IMR-90 (cell line): ENCODE measurements at regions not wholly inside any gene's neighbourhood (a gene's known extent, or its start where the extent isn't known, plus 50 kb on each side); places are given as distances from the start of the nearest gene placed in this dataset.

Source experiments
- ATAC-seq: fragments of 200-7000 bp; cut with Tn5 transposase; 2 replicates; pipeline ENCODE4 v1.9.1; 2020; ENCODE audit warnings: low read depth, mild to moderate bottlenecking, moderate library complexity
- BruUV-seq: library from RNA; stranded (reverse); fragments of 400-500 nt; replicated peaks from 2 replicates; lab custom pipeline; 2021; lab: Mats Ljungman, UMichigan
- CTCF ChIA-PET: fragments of 300-600 bp; formaldehyde crosslinking; extraction: SDS; loops from one replicate; lab custom pipeline; 2021; ENCODE audit warnings: antibody characterized with exemption; lab: Yijun Ruan, JAX
- POLR2A ChIA-PET: fragments of 300-600 bp; sonication (Branson Sonifier 250); formaldehyde crosslinking; loops from one replicate; lab custom pipeline; 2022; ENCODE audit warnings: antibody characterized with exemption; ENCODE audit not compliant: unreplicated experiment; lab: Charles Lee
- DNase-seq: peaks from one replicate; pipeline ENCODE4 v3.0.0; 2013
- H2AFZ ChIP-seq: replicated peaks from 2 replicates; pipeline ENCODE3; 2013; ENCODE audit warnings: low read length, mild to moderate bottlenecking; ENCODE audit not compliant: poor library complexity
- H2AK5ac ChIP-seq: 2 replicates; pipeline ENCODE4 v1.6.1; 2013; ENCODE audit warnings: low read depth, low read length, inconsistent platforms
- H2AK9ac ChIP-seq: replicated peaks from 2 replicates; pipeline ENCODE3; 2013; ENCODE audit warnings: mild to moderate bottlenecking, low read depth, low read length, moderate library complexity; ENCODE audit not compliant: poor library complexity
- H2BK120ac ChIP-seq: 2 replicates; pipeline ENCODE4 v1.6.1; 2013; ENCODE audit warnings: low read depth, low read length, inconsistent platforms
- H2BK15ac ChIP-seq: 3 replicates; pipeline ENCODE4 v1.6.1; 2013; ENCODE audit warnings: low read depth, low read length, inconsistent platforms
- H2BK20ac ChIP-seq: 2 replicates; pipeline ENCODE4 v1.6.1; 2013; ENCODE audit warnings: low read depth, mild to moderate bottlenecking, inconsistent platforms, low read length, moderate library complexity
- H2BK5ac ChIP-seq: 2 replicates; pipeline ENCODE4 v1.6.1; 2013; ENCODE audit warnings: mild to moderate bottlenecking, low read depth, low read length, inconsistent platforms; ENCODE audit not compliant: poor library complexity, severe bottlenecking
- H3K14ac ChIP-seq: replicated peaks from 2 replicates; pipeline ENCODE4 v1.6.1; 2013; ENCODE audit warnings: low read depth, low read length, inconsistent platforms
- H3K18ac ChIP-seq: 2 replicates; pipeline ENCODE4 v1.6.1; 2013; ENCODE audit warnings: low read depth, low read length, control low read depth
- H3K23ac ChIP-seq: 2 replicates; pipeline ENCODE4 v1.6.1; 2013; ENCODE audit warnings: low read depth, low read length, inconsistent platforms
- H3K27ac ChIP-seq: 2 replicates; pipeline ENCODE4 v1.5.1; 2013; ENCODE audit warnings: mild to moderate bottlenecking, control low read depth, low read length; ENCODE audit not compliant: insufficient read depth
- H3K27me3 ChIP-seq: 2 replicates; pipeline ENCODE4 v1.6.1; 2013; ENCODE audit warnings: low read length; ENCODE audit not compliant: control insufficient read depth, insufficient read depth
- H3K36me3 ChIP-seq: 2 replicates; pipeline ENCODE4 v1.6.1; 2013; ENCODE audit warnings: low read length, mixed read lengths; ENCODE audit not compliant: control insufficient read depth, insufficient read depth
- H3K4ac ChIP-seq: 2 replicates; pipeline ENCODE4 v1.6.1; 2013; ENCODE audit warnings: low read depth, low read length, inconsistent platforms
- H3K4me1 ChIP-seq: 2 replicates; pipeline ENCODE4 v1.6.1; 2013; ENCODE audit warnings: low read length, mixed read lengths; ENCODE audit not compliant: control insufficient read depth, insufficient read depth
- H3K4me2 ChIP-seq: 2 replicates; pipeline ENCODE4 v1.6.1; 2013; ENCODE audit warnings: low read depth, mild to moderate bottlenecking, control low read depth, low read length, moderate library complexity
- H3K4me3 ChIP-seq: 2 replicates; pipeline ENCODE4 v1.5.1; 2013; ENCODE audit warnings: low read depth, mild to moderate bottlenecking, control low read depth, low read length, moderate library complexity; ENCODE audit not compliant: insufficient read depth
- H3K56ac ChIP-seq: 2 replicates; pipeline ENCODE4 v1.6.1; 2013; ENCODE audit warnings: low read length, inconsistent platforms; ENCODE audit not compliant: insufficient read depth; ENCODE audit errors: extremely low read depth
- H3K79me1 ChIP-seq, 2 experiments: 2 replicates each; pipeline ENCODE4 v1.6.1; 2013; ENCODE audit warnings: low read length in 2 of 2, inconsistent platforms in 1 of 2, low read depth in 1 of 2
- H3K9ac ChIP-seq: 2 replicates; pipeline ENCODE4 v1.6.1; 2013; ENCODE audit warnings: low read depth, low read length, control low read depth
- H3K9me1 ChIP-seq: 2 replicates; pipeline ENCODE4 v1.6.1; 2013; ENCODE audit warnings: low read length, inconsistent platforms; ENCODE audit not compliant: insufficient read depth
- H3K9me3 ChIP-seq: 2 replicates; pipeline ENCODE4 v1.6.1; 2013; ENCODE audit warnings: low read length; ENCODE audit not compliant: control insufficient read depth, insufficient read depth
- H4K20me1 ChIP-seq: 2 replicates; pipeline ENCODE4 v1.6.1; 2013; ENCODE audit warnings: low read length, inconsistent platforms; ENCODE audit not compliant: insufficient read depth
- H4K5ac ChIP-seq: 2 replicates; pipeline ENCODE4 v1.6.1; 2013; ENCODE audit warnings: mild to moderate bottlenecking, low read depth, low read length, control low read depth
- H4K8ac ChIP-seq, 2 experiments: 2 replicates each; pipeline ENCODE4 v1.6.1; 2013; ENCODE audit warnings: low read depth in 2 of 2, low read length in 2 of 2, control low read depth in 1 of 2, inconsistent platforms in 1 of 2
- H4K91ac ChIP-seq: 2 replicates; pipeline ENCODE4 v1.6.1; 2013; ENCODE audit warnings: low read depth, low read length, inconsistent platforms; ENCODE audit not compliant: insufficient read depth
- BHLHE40 ChIP-seq: fragments of 150-350 bp; IDR thresholded peaks from 2 replicates; pipeline ENCODE4 v1.6.1; 2016; ENCODE audit warnings: mild to moderate bottlenecking, low read depth, low read length
- CEBPB ChIP-seq: IDR thresholded peaks from 2 replicates; pipeline ENCODE4 v1.6.1; 2012; ENCODE audit warnings: low read depth, low read length, improper control_type of control experiment
- CTCF ChIP-seq: conservative IDR thresholded peaks from 2 replicates; pipeline ENCODE4 v1.5.1; 2012; ENCODE audit warnings: mild to moderate bottlenecking, low read depth, low read length, improper control_type of control experiment
- FOS ChIP-seq: fragments of 150-350 bp; IDR thresholded peaks from 2 replicates; pipeline ENCODE4 v1.6.1; 2016; ENCODE audit warnings: low read depth, low read length
- MAFK ChIP-seq: IDR thresholded peaks from 2 replicates; pipeline ENCODE4 v1.6.1; 2012; ENCODE audit warnings: low read depth, low read length, improper control_type of control experiment
- MAZ ChIP-seq: IDR thresholded peaks from 2 replicates; pipeline ENCODE4 v1.6.1; 2012; ENCODE audit warnings: low read depth, mild to moderate bottlenecking, low read length, improper control_type of control experiment, moderate library complexity, borderline replicate concordance
- MXI1 ChIP-seq: IDR thresholded peaks from 2 replicates; pipeline ENCODE4 v1.6.1; 2012; ENCODE audit warnings: low read depth, mild to moderate bottlenecking, low read length, moderate library complexity, borderline replicate concordance
- NFE2L2 ChIP-seq: fragments of 150-350 bp; IDR thresholded peaks from 2 replicates; pipeline ENCODE4 v1.6.1; 2016; ENCODE audit warnings: low read depth, mild to moderate bottlenecking, low read length
- RAD21 ChIP-seq: IDR thresholded peaks from 2 replicates; pipeline ENCODE4 v1.6.1; 2012; ENCODE audit warnings: low read length, improper control_type of control experiment
- SMC3 ChIP-seq: fragments of 150-350 bp; IDR thresholded peaks from 2 replicates; pipeline ENCODE4 v1.6.1; 2016; ENCODE audit warnings: low read depth, mild to moderate bottlenecking, antibody characterized with exemption, low read length, moderate library complexity
- USF2 ChIP-seq: fragments of 150-350 bp; IDR thresholded peaks from 2 replicates; pipeline ENCODE4 v1.6.1; 2017; ENCODE audit warnings: mild to moderate bottlenecking, antibody characterized with exemption, low read length, low read depth
- WGBS, 2 experiments: methylation state at CpG; one replicate each; pipeline versions ENCODE4 v1.1.5 to v1.1.7; 2013; ENCODE audit warnings: missing lambda C conversion rate in 2 of 2; ENCODE audit not compliant: insufficient read length in 1 of 2; ENCODE audit errors: extremely low coverage in 2 of 2; 5-methylcytosine and 5-hydroxymethylcytosine counted together
- dilution Hi-C: fragments of 300-500 bp; cut with HindIII; formaldehyde crosslinking; loops from one replicate; pipeline ENCODE4 v1.14.3; 2018; ENCODE audit warnings: low sequenced_read_pairs; ENCODE audit not compliant: unreplicated experiment
- in situ Hi-C: fragments of 300-500 bp; cut with MboI; formaldehyde crosslinking; loops from 3 replicates; pipeline ENCODE4 v1.14.3; 2019; ENCODE audit warnings: low sequenced_read_pairs, inconsistent platforms, mixed read lengths
- intact Hi-C: fragments of 100-400 bp; cut with micrococcal nuclease; formaldehyde crosslinking; loops from 2 replicates; pipeline ENCODE4 v1.10.0; 2022

GRCh38 chr1:80506216-80506615 lies 1294.5 kb upstream of the ADGRL2 start:
- H3K9ac ChIP-seq = no peak overlapping the region
- H4K5ac ChIP-seq = no peak overlapping the region
- H2BK5ac ChIP-seq = no peak overlapping the region
- no peaks in the 10 kb centered on the region for H4K20me1 ChIP-seq
- H3K4me1 ChIP-seq = no peaks in the 10 kb centered on the region
- H2BK120ac ChIP-seq = no peak overlapping the region
- H2AFZ ChIP-seq = no peak overlapping the region
- no peak overlapping the region for H3K18ac ChIP-seq
- H3K4ac ChIP-seq = no peak overlapping the region
- H2BK15ac ChIP-seq = no peak overlapping the region
- H2AK5ac ChIP-seq = no peak overlapping the region
- no peak overlapping the region for H3K56ac ChIP-seq
- H3K14ac ChIP-seq = no peak overlapping the region
- no peaks in the 10 kb centered on the region for H3K79me1 ChIP-seq
- BruUV-seq = no TSS peak
- intact Hi-C loops = no loop called here
- WGBS, 2 experiments = no CpG with 5 or more reads among the region's 2 CpGs
- no peak overlapping the region for H4K8ac ChIP-seq
- no peak overlapping the region for H3K4me3 ChIP-seq
- in situ Hi-C loops = no loop called here
- ATAC-seq (no peak), DNase-seq (no peak)
- no peak overlapping the region for H3K23ac ChIP-seq
- POLR2A ChIA-PET = no interaction called here
- H3K9me1 ChIP-seq = no peaks in the 10 kb centered on the region
- no peak overlapping the region for H3K4me2 ChIP-seq
- no peak overlapping the region for H2AK9ac ChIP-seq
- H4K91ac ChIP-seq = no peak overlapping the region
- no peaks in the 10 kb centered on the region for H3K27me3 ChIP-seq
- no peak for TF ChIP-seq SMC3
- no peak for TF ChIP-seq USF2
- no peak for TF ChIP-seq CEBPB
- no peak for TF ChIP-seq MAFK
- no peak for TF ChIP-seq NFE2L2
- no peak for TF ChIP-seq MAZ
- no peak for TF ChIP-seq FOS
- no peak for TF ChIP-seq BHLHE40
- no peak for TF ChIP-seq CTCF
- no peak for TF ChIP-seq RAD21
- no peak for TF ChIP-seq MXI1
- H3K27ac ChIP-seq = no peak overlapping the region
- CTCF ChIA-PET = no interaction called here
- H3K36me3 ChIP-seq = no peaks in the 10 kb centered on the region
- dilution Hi-C loops = no loop called here
- H3K9me3 ChIP-seq = 0 out of 2 replicates have a peak, but pooled peaks cover 2% of the 10 kb centered on the region
- no peak overlapping the region for H2BK20ac ChIP-seq
